Sigmoid colon (tissue), 6 donors: ENCODE measurements at regions not wholly inside any gene's neighbourhood (a gene's known extent, or its start where the extent isn't known, plus 50 kb on each side); places are given as distances from the start of the nearest gene placed in this dataset.
"Not testable (repeated sequence)": the region's sequence is repeated elsewhere in the genome, so short reads cannot be mapped to it uniquely, and the experiment has no call there.

Experiments used
- DNase-seq: peaks from one replicate; pipeline ENCODE4 v3.0.0-alpha.2; 2019
- H3K27ac ChIP-seq, 4 donors: fragments of 200-600 bp; sonication (generic); one replicate each; pipeline ENCODE4 v1.5.1; 2016 to 2019; ENCODE audit warnings: mild to moderate bottlenecking in 1 of 4
- H3K27me3 ChIP-seq, 3 donors: fragments of 200-600 bp; sonication (generic); one replicate each; pipeline ENCODE4 v1.5.1; 2019; ENCODE audit warnings: mild to moderate bottlenecking in 1 of 3
- H3K36me3 ChIP-seq, 4 donors: fragments of 200-600 bp; sonication (generic); one replicate each; pipeline ENCODE4 v1.5.1; 2016 to 2019
- H3K4me1 ChIP-seq, 4 donors: fragments of 200-600 bp; sonication (generic); one replicate each; pipeline ENCODE4 v1.5.1; 2017 to 2019
- H3K4me3 ChIP-seq, 4 donors: fragments of 200-600 bp; sonication (generic); one replicate each; pipeline ENCODE4 v1.5.1; 2017 to 2019; ENCODE audit warnings: mild to moderate bottlenecking in 2 of 4, moderate library complexity in 1 of 4
- H3K9me3 ChIP-seq, 4 donors: fragments of 200-600 bp in 3 of 4; sonication (generic) in 3 of 4; one replicate each; pipeline versions ENCODE4 v1.5.1 to v1.6.1; 2013 to 2019
- CTCF ChIP-seq, 4 experiments: fragments of 450-650 bp in 3 of 4; fragments of 200-600 bp in 1 of 4; IDR thresholded peaks; one replicate each; pipeline ENCODE4 v1.5.1; 2016 to 2019; ENCODE audit warnings: antibody characterized with exemption in 4 of 4, mild to moderate bottlenecking in 3 of 4, moderate library complexity in 2 of 4
- EP300 ChIP-seq, 4 donors: sonication (generic); formaldehyde crosslinking; IDR thresholded peaks; one replicate each; pipeline ENCODE4 v1.6.1; 2017; ENCODE audit warnings: antibody characterized with exemption in 4 of 4
- POLR2A ChIP-seq, 2 donors: fragments of 450-650 bp; IDR thresholded peaks; one replicate each; pipeline ENCODE4 v1.6.1; 2016; ENCODE audit warnings: antibody characterized with exemption in 2 of 2, mild to moderate bottlenecking in 2 of 2, moderate library complexity in 2 of 2
- POLR2AphosphoS5 ChIP-seq, 4 donors: sonication (generic); formaldehyde crosslinking; IDR thresholded peaks; one replicate each; pipeline ENCODE4 v1.6.1; 2017; ENCODE audit warnings: antibody characterized with exemption in 4 of 4
- WGBS, 2 donors: extraction: QIAGEN DNeasy Blood & Tissue Kit; methylation state at CpG; one replicate each; pipeline ENCODE4 v1.1.7; 2013; 5-methylcytosine and 5-hydroxymethylcytosine counted together
- intact Hi-C: fragments of 100-400 bp; cut with DNase I; formaldehyde crosslinking; loops from one replicate; pipeline ENCODE4 v1.15.1; 2023
- donor health status: healthy with polysubstance abuse.
- donor health status: healthy.

GRCh38 chr3:153399636-153400035 lies 237.6 kb downstream of the RAP2B start:
- H3K36me3 ChIP-seq, result no peaks in the 10 kb centered on the region
- no peak overlapping the region for H3K27ac ChIP-seq
- H3K4me3 ChIP-seq, result no peak overlapping the region
- no peak for DNase-seq
- H3K4me1 ChIP-seq, result no peaks in the 10 kb centered on the region
- peaks cover 0 to 5% (median 0%) of the 10 kb centered on the region in 4 donors for H3K9me3 ChIP-seq
- no peak for TF ChIP-seq CTCF (IDR thresholded peaks at IDR 0.05)
- intact Hi-C loops, result no loop called here
- no peaks in the 10 kb centered on the region for H3K27me3 ChIP-seq

- Histone ChIP-seq H3K36me3 (no peaks in the 10 kb centered on the region), H3K27me3 (no peaks in the 10 kb centered on the region), H3K27ac (no peak overlapping the region), H3K9me3 (no peaks in the 10 kb centered on the region), H3K4me3 (no peak overlapping the region), H3K4me1 (no peaks in the 10 kb centered on the region)
- DNase-seq, result no peak
- intact Hi-C loops, result no loop called here
- no peak for TF ChIP-seq POLR2A (IDR thresholded peaks at IDR 0.05)
These were observed 238.6 kb downstream of the RAP2B start for GRCh38 chr3:153400641-153401040.

GRCh38 chr3:153404157-153404556 lies 242.1 kb downstream of the RAP2B start:
- intact Hi-C loops, result no loop called here
- 40 to 45% methylated on average over 2 of the region's 2 CpGs for WGBS, 2 donors
- no peak for TF ChIP-seq POLR2A (IDR thresholded peaks at IDR 0.05)
- TF ChIP-seq CTCF (IDR thresholded peaks at IDR 0.05), result no peak
- TF ChIP-seq POLR2AphosphoS5 (IDR thresholded peaks at IDR 0.05), result no peak
- no peak for TF ChIP-seq EP300 (IDR thresholded peaks at IDR 0.05)
- Histone ChIP-seq H3K27ac (no peak overlapping the region), H3K27me3 (no peaks in the 10 kb centered on the region), H3K4me1 (no peaks in the 10 kb centered on the region), H3K36me3 (no peaks in the 10 kb centered on the region), H3K4me3 (no peak overlapping the region), H3K9me3 (no peaks in the 10 kb centered on the region)
- DNase-seq, result no peak

- H3K4me1 ChIP-seq, H3K4me3 ChIP-seq, H3K36me3 ChIP-seq, intact Hi-C loops, H3K9me3 ChIP-seq, H3K27ac ChIP-seq, DNase-seq, H3K27me3 ChIP-seq: not testable (repeated sequence)
- WGBS, 2 donors, result 86 to 93% methylated on average over 4 of the region's 4 CpGs
These were observed 243.3 kb downstream of the RAP2B start for GRCh38 chr3:153405320-153405719.

- no peaks in the 10 kb centered on the region for H3K36me3 ChIP-seq
- H3K27ac ChIP-seq, result no peak overlapping the region
- no peak for TF ChIP-seq CTCF (IDR thresholded peaks at IDR 0.05)
- TF ChIP-seq POLR2A (IDR thresholded peaks at IDR 0.05), result no peak
- TF ChIP-seq POLR2AphosphoS5 (IDR thresholded peaks at IDR 0.05), result no peak
- no peak for TF ChIP-seq EP300 (IDR thresholded peaks at IDR 0.05)
- 48 to 59% methylated on average over 3 of the region's 3 CpGs for WGBS, 2 donors
- no peaks in the 10 kb centered on the region for H3K9me3 ChIP-seq
- no peaks in the 10 kb centered on the region for H3K4me1 ChIP-seq
- intact Hi-C loops, result no loop called here
- H3K4me3 ChIP-seq, result no peak overlapping the region
- no peaks in the 10 kb centered on the region for H3K27me3 ChIP-seq
- DNase-seq, result no peak
These were observed 248.5 kb downstream of the RAP2B start for GRCh38 chr3:153410517-153410916.

- H3K27ac ChIP-seq, result no peak overlapping the region
- no peaks in the 10 kb centered on the region for H3K4me1 ChIP-seq
- H3K27me3 ChIP-seq, result no peaks in the 10 kb centered on the region
- H3K4me3 ChIP-seq, result no peak overlapping the region
- DNase-seq, result no peak
- H3K36me3 ChIP-seq, result no peaks in the 10 kb centered on the region
- peaks cover 0 to 8% (median 3%) of the 10 kb centered on the region in 4 donors for H3K9me3 ChIP-seq
- 85 to 94% methylated on average over 2 of the region's 2 CpGs for WGBS, 2 donors
- no peak for TF ChIP-seq CTCF (IDR thresholded peaks at IDR 0.05)
- no peak for TF ChIP-seq POLR2AphosphoS5 (IDR thresholded peaks at IDR 0.05)
- TF ChIP-seq POLR2A (IDR thresholded peaks at IDR 0.05), result no peak
- TF ChIP-seq EP300 (IDR thresholded peaks at IDR 0.05), result no peak
- intact Hi-C loops, result no loop called here
These were observed 253.0 kb downstream of the RAP2B start for GRCh38 chr3:153414982-153415381.
